PFSK-1 (cell line): ENCODE measurements at regions not wholly inside any gene's neighbourhood (a gene's known extent, or its start where the extent isn't known, plus 50 kb on each side); places are given as distances from the start of the nearest gene placed in this dataset.

Experiments used
- FOXP2 ChIP-seq: optimal IDR thresholded peaks from 2 replicates; pipeline ENCODE3; 2011; ENCODE audit warnings: borderline replicate concordance, control low read depth, inconsistent platforms; ENCODE audit not compliant: insufficient read depth; ENCODE audit errors: extremely low read length, extremely low read depth
- POLR2AphosphoS5 ChIP-seq: IDR thresholded peaks from 2 replicates; pipeline ENCODE4 v1.6.1; 2012; ENCODE audit warnings: low read depth, mild to moderate bottlenecking, control low read depth, low read length, moderate library complexity
- SIN3A ChIP-seq: IDR thresholded peaks from 2 replicates; pipeline ENCODE4 v1.6.1; 2012; ENCODE audit warnings: mild to moderate bottlenecking, low read length, moderate library complexity, borderline replicate concordance; ENCODE audit not compliant: insufficient read depth

DNA sequence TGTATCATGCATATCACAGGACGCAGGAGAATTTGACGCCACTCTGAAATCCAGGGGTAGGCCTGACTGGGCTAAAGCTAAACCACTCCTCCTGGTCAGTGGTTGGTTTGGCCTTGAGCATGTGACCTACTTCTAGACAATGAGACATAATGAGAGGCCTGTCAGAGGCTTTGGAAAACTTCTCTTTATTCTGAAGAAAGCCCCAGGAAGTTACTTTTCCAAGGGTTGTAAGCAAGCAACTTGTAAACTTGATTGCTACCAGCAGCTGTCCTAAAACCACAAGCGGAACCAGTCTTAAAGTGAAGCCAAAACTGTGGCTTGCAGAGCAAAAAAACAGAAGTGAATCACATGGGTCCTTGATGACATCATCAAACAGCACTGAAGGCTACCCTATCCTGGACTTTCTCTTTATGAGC is 138.2 kb upstream of the COX10 start:
- no peak for TF ChIP-seq FOXP2
- no peak for TF ChIP-seq POLR2AphosphoS5
- TF ChIP-seq SIN3A = no peak
